Nephron progenitor cell (in vitro differentiated cells): ENCODE measurements at regions not wholly inside any gene's neighbourhood (a gene's known extent, or its start where the extent isn't known, plus 50 kb on each side); places are given as distances from the start of the nearest gene placed in this dataset.

ENCODE experiments used
- DNase-seq: peaks from one replicate; pipeline ENCODE4 v3.0.0; 2021
- H3K27ac Mint-ChIP-seq: 2 replicates; pipeline ENCODE4 v1.8.0; 2021; ENCODE audit warnings: mild to moderate bottlenecking, moderate library complexity, mixed read lengths
- H3K27me3 Mint-ChIP-seq: 2 replicates; pipeline ENCODE4 v1.8.0; 2021; ENCODE audit warnings: mild to moderate bottlenecking, low read depth, mixed read lengths; ENCODE audit not compliant: poor library complexity
- H3K36me3 Mint-ChIP-seq: 2 replicates; pipeline ENCODE4 v1.8.0; 2021; ENCODE audit warnings: low read depth, mixed read lengths
- H3K4me1 Mint-ChIP-seq: 2 replicates; pipeline ENCODE4 v1.8.0; 2021; ENCODE audit warnings: mixed read lengths
- H3K4me3 Mint-ChIP-seq: 2 replicates; pipeline ENCODE4 v1.8.0; 2021; ENCODE audit warnings: mild to moderate bottlenecking, moderate library complexity, mixed read lengths
- H3K9me3 Mint-ChIP-seq: 2 replicates; pipeline ENCODE4 v1.8.0; 2021; ENCODE audit warnings: mild to moderate bottlenecking, moderate library complexity, mixed read lengths
- TF ChIP-seq, protein P1 (sequence below): fragments of 200-600 bp; sonication (generic); IDR thresholded peaks from 2 replicates; pipeline ENCODE4 v1.5.0; 2021; ENCODE audit warnings: antibody characterized with exemption

DNA sequence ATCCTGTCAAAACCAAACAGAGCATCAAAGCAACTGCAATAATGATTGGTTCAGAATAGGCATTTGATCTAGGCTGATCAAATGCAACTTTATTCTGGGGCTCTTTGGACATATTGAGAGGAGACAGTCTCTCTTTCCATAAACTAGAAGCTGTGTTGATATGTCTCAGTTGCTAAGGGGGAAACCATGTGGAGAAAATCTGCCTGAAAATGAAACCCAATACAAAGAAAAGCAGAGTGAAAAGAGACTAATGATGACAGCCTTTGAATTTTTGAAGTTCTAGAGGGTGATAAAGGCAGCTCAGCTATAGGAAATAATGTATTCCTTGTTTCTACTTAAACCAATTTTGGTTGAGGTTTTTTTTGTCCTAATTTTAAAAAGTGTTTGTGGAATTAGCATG lies 941.8 kb upstream of the POT1 start:
- H3K27ac Mint-ChIP-seq = no peak overlapping the region
- H3K9me3 Mint-ChIP-seq = peaks cover 7% of the 10 kb centered on the region
- no peaks in the 10 kb centered on the region for H3K36me3 Mint-ChIP-seq
- no peak overlapping the region for H3K4me3 Mint-ChIP-seq
- TF ChIP-seq, protein P1, sequence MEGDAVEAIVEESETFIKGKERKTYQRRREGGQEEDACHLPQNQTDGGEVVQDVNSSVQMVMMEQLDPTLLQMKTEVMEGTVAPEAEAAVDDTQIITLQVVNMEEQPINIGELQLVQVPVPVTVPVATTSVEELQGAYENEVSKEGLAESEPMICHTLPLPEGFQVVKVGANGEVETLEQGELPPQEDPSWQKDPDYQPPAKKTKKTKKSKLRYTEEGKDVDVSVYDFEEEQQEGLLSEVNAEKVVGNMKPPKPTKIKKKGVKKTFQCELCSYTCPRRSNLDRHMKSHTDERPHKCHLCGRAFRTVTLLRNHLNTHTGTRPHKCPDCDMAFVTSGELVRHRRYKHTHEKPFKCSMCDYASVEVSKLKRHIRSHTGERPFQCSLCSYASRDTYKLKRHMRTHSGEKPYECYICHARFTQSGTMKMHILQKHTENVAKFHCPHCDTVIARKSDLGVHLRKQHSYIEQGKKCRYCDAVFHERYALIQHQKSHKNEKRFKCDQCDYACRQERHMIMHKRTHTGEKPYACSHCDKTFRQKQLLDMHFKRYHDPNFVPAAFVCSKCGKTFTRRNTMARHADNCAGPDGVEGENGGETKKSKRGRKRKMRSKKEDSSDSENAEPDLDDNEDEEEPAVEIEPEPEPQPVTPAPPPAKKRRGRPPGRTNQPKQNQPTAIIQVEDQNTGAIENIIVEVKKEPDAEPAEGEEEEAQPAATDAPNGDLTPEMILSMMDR = no peak
- DNase-seq = no peak
- no peaks in the 10 kb centered on the region for H3K4me1 Mint-ChIP-seq
- peaks cover 2% of the 10 kb centered on the region for H3K27me3 Mint-ChIP-seq

GRCh38 chr7:125857606-125858005 lies 928.0 kb upstream of the POT1 start:
- Mint-ChIP-seq H3K27ac (no peak overlapping the region), H3K9me3 (no peaks in the 10 kb centered on the region), H3K36me3 (no peaks in the 10 kb centered on the region), H3K4me3 (no peak overlapping the region), H3K4me1 (no peaks in the 10 kb centered on the region), H3K27me3 (no peaks in the 10 kb centered on the region)
- DNase-seq = no peak
- TF ChIP-seq, protein P1 = no peak

DNA sequence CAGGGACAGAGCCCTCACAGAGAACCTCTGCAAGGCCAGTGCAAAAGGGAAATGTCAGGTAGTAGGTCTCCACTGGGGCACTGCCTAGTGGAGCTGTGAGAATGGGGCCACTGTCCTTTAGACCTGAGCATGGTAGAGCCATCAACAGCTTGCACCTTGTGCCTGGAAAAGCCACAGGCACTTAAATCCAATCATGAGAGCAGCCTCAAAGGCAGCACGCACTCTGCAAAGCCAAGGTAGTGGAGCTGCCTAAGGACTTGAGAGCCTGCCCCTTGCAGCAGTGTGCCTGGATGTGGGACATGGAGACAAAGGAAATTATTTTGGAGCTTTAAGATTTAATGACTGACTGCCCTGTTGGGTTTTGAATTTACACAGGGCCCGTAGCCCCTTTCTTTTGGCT lies 918.5 kb upstream of the POT1 start:
- H3K27me3 Mint-ChIP-seq = no peaks in the 10 kb centered on the region
- H3K36me3 Mint-ChIP-seq = no peaks in the 10 kb centered on the region
- TF ChIP-seq, protein P1 = no peak

DNA sequence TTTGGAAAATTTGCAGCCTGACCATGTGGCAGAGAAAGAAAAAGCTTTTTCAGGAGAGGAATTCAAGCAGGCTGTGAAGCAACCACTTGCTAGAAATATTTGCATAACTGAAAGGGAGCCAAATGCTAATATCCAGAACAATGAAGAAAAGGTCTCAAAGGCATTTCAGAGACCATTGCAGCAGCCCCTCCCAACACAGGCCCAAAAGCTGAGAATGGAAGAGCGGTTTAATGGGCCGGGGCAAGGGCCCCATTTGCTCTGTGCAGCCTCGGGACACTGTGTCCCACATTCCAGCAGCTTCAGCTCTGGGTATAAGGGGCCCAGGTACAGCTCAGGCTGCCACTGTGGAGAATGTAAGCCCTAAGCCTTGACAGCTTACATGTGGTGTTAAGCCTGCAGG lies 918.1 kb upstream of the POT1 start:
- no peaks in the 10 kb centered on the region for H3K36me3 Mint-ChIP-seq
- H3K9me3 Mint-ChIP-seq = peaks cover 4% of the 10 kb centered on the region
- no peak overlapping the region for H3K27ac Mint-ChIP-seq
- H3K27me3 Mint-ChIP-seq = no peaks in the 10 kb centered on the region
- DNase-seq = no peak
- no peak overlapping the region for H3K4me3 Mint-ChIP-seq
- H3K4me1 Mint-ChIP-seq = no peaks in the 10 kb centered on the region
- TF ChIP-seq, protein P1 = no peak

More for the DNA sequence above, 918.5 kb upstream of the POT1 start:
- Mint-ChIP-seq H3K4me3 (no peak overlapping the region), H3K9me3 (peaks cover 4% of the 10 kb centered on the region), H3K27ac (no peak overlapping the region), H3K4me1 (no peaks in the 10 kb centered on the region)
- no peak for DNase-seq

DNA sequence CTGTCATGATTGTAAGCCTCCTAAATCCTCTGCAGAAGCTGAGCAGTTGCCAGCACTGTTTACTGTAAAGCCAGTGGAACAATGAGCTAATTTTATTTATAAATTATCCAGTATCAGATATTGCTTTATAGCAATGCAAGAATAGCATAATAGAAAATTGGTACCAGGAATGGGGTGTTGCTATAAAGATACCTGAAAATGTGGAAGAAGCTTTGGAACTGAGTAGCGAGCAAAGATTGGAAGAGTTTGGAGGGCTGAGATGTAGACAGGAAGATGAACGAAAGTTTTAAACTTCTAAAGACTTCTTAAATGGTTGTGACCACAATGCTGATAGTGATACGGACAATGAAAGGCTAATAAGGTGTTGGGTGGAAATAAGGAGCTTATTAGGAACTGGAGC lies 917.4 kb upstream of the POT1 start:
- Mint-ChIP-seq H3K27me3 (no peaks in the 10 kb centered on the region), H3K27ac (no peak overlapping the region)

DNA sequence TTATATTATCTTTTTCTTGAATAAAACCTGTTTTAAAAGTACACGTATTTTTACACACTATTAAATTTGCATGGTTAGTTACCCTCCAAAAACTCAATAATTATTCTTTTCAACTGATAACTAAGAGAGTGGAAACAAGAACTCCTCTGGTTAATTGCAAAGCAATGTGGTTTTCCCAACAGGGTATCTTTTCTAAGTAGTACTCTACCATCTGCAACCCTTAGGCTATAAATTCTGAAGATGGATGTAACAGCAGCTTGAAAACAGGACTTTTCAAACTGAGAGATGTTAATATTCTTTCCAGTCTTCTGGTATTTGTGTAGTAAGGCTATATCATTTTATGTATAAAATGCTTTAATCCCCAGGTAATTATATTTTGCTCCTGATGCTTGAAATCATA lies 916.1 kb upstream of the POT1 start:
- no peak for DNase-seq
- Mint-ChIP-seq H3K27me3 (no peaks in the 10 kb centered on the region), H3K27ac (no peak overlapping the region), H3K4me1 (no peaks in the 10 kb centered on the region), H3K4me3 (no peak overlapping the region), H3K9me3 (peaks cover 4% of the 10 kb centered on the region), H3K36me3 (no peaks in the 10 kb centered on the region)
- TF ChIP-seq, protein P1 = no peak

More for the DNA sequence above, 917.4 kb upstream of the POT1 start:
- no peak for DNase-seq
- H3K9me3 Mint-ChIP-seq = peaks cover 4% of the 10 kb centered on the region
- H3K4me1 Mint-ChIP-seq = no peaks in the 10 kb centered on the region
- no peak overlapping the region for H3K4me3 Mint-ChIP-seq
- TF ChIP-seq, protein P1 = no peak
- no peaks in the 10 kb centered on the region for H3K36me3 Mint-ChIP-seq
